ENCODE measurements at regions not wholly inside any gene's neighbourhood (a gene's known extent, or its start where the extent isn't known, plus 50 kb on each side); places are given as distances from the start of the nearest gene placed in this dataset.

- intact Hi-C loops (cut with DNase I): no loop called here
- peaks cover 9% of the 10 kb centered on the region for H3K4me1 ChIP-seq
- H3K4me3 ChIP-seq: no peak overlapping the region
- TF ChIP-seq, protein P1, sequence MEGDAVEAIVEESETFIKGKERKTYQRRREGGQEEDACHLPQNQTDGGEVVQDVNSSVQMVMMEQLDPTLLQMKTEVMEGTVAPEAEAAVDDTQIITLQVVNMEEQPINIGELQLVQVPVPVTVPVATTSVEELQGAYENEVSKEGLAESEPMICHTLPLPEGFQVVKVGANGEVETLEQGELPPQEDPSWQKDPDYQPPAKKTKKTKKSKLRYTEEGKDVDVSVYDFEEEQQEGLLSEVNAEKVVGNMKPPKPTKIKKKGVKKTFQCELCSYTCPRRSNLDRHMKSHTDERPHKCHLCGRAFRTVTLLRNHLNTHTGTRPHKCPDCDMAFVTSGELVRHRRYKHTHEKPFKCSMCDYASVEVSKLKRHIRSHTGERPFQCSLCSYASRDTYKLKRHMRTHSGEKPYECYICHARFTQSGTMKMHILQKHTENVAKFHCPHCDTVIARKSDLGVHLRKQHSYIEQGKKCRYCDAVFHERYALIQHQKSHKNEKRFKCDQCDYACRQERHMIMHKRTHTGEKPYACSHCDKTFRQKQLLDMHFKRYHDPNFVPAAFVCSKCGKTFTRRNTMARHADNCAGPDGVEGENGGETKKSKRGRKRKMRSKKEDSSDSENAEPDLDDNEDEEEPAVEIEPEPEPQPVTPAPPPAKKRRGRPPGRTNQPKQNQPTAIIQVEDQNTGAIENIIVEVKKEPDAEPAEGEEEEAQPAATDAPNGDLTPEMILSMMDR (IDR thresholded peaks at IDR 0.05): no peak
- no peak overlapping the region for H3K27ac ChIP-seq
- no peaks in the 10 kb centered on the region for H3K9me3 ChIP-seq
- H3K27me3 ChIP-seq (ENCODE audit: low read depth): peaks cover 40% of the 10 kb centered on the region
- H3K36me3 ChIP-seq: no peaks in the 10 kb centered on the region
- no peak for ATAC-seq
- DNase-seq: no peak
These were observed 62.8 kb upstream of the EIF5 start for GRCh38 chr14:103271189-103271588.

DNA sequence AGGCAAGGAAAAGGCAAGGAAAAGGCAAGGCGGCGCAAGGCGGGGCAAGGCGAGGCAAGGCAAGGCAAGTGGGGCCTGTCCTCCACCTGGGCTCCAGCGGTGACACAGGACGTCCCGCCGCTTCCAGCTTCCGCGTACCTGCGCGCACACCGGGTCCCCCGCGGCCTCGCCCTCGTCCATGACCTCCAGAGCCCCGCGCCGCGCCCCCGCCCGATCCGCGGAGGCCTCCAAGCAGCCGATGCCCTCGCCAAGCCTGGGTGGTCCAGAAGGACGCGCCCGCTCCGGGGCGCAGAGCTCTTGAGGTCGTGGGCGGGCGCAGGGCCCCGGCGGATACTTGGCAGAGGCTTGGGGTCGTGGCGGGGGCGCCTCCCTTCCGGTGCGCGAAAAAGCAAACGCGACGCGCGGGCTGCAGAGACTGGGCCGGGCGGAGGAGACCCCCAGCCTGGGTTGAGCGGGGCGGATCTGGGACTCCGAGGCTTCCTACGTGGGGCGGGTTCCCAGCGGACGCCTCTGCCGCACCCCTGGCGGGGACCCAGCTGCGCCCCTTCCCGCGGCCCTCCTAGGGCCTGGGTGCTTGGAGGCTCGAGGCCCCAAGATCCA lies 60.8 kb upstream of the EIF5 start:
- Histone ChIP-seq H3K27ac (no peak overlapping the region), H3K27me3 (ENCODE audit: low read depth) (peaks cover 47% of the 10 kb centered on the region), H3K4me1 (peaks cover 12% of the 10 kb centered on the region), H3K4me3 (peak overlapping the region; percentile 46), H3K9me3 (no peaks in the 10 kb centered on the region), H3K36me3 (no peaks in the 10 kb centered on the region)
- TF ChIP-seq, protein P1 (IDR thresholded peaks at IDR 0.05): no peak
- DNase-seq (no peak), ATAC-seq (peak; percentile 41 to 53)
- intact Hi-C loops (cut with DNase I): no loop called here

DNA sequence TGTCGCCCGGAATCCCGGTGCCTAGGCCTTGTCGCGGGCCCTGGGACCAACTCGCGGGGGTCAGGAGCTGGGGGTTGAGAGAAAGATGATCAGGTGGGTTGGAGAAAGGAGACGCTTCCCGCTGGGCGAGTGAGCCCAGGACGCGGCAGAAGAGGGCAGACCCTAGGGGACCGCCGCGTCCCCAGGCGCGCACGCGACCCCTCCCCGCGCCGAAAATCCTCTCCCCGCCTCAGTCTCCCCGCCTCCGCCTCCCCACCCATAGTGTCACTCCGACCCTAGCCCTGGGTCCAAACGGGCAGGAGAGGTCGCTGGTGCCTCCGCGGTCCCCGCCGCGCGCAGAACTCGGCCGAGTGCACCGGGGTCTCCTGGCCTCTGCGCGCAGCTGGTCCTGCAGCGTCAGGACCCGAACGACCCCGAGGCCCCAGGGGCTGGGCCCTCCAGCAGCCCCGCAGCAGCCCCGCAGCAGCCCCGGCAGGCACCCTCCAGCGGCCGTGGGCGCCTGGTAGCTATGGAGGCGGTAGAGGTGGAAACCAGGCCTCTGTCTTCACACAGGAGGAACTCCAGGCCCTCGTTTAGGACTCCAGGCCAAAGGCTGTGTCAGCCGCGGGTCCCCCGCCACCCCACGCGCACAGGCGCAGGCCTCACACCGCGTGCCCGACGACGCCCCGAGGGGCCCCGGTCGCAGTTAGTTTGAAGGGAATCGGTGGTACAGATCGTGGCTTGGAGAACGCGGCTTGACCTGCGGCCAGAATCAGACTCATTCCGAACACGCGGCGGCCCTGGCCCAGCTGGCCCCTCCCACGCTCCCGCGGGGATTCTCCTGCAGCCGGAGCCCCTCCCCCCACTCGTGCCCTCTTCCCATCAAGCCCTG lies 60.1 kb upstream of the EIF5 start:
- Histone ChIP-seq H3K4me3 (peak overlapping the region; percentile 46), H3K36me3 (no peaks in the 10 kb centered on the region), H3K27me3 (ENCODE audit: low read depth) (peaks cover 54% of the 10 kb centered on the region), H3K9me3 (no peaks in the 10 kb centered on the region), H3K4me1 (peaks cover 19% of the 10 kb centered on the region), H3K27ac (no peak overlapping the region)
- ATAC-seq (peak; percentile 33 to 45), DNase-seq (no peak)
- TF ChIP-seq, protein P1 (IDR thresholded peaks at IDR 0.05): no peak
- intact Hi-C loops (cut with DNase I): no loop called here

- Histone ChIP-seq H3K4me3 (no peak overlapping the region), H3K4me1 (peaks cover 27% of the 10 kb centered on the region), H3K27ac (no peak overlapping the region), H3K9me3 (no peaks in the 10 kb centered on the region), H3K27me3 (ENCODE audit: low read depth) (peaks cover 64% of the 10 kb centered on the region), H3K36me3 (no peaks in the 10 kb centered on the region)
- intact Hi-C loops (cut with DNase I): no loop called here
- DNase-seq (no peak), ATAC-seq (no peak)
- TF ChIP-seq, protein P1 (IDR thresholded peaks at IDR 0.05): no peak
These were observed 59.0 kb upstream of the EIF5 start for GRCh38 chr14:103275000-103275399.

- intact Hi-C loops (cut with DNase I): no loop called here
- Histone ChIP-seq H3K36me3 (no peaks in the 10 kb centered on the region), H3K27ac (no peak overlapping the region), H3K9me3 (no peaks in the 10 kb centered on the region), H3K4me3 (no peak overlapping the region), H3K27me3 (ENCODE audit: low read depth) (peaks cover 75% of the 10 kb centered on the region), H3K4me1 (peaks cover 27% of the 10 kb centered on the region)
- ATAC-seq: no peak
- TF ChIP-seq, protein P1 (IDR thresholded peaks at IDR 0.05): no peak
- DNase-seq: no peak
These were observed 56.1 kb upstream of the EIF5 start for GRCh38 chr14:103277931-103278330.
